GM21381 (cell line): ENCODE measurements at regions not wholly inside any gene's neighbourhood (a gene's known extent, or its start where the extent isn't known, plus 50 kb on each side); places are given as distances from the start of the nearest gene placed in this dataset.
"Not testable (repeated sequence)": the region's sequence is repeated elsewhere in the genome, so short reads cannot be mapped to it uniquely, and the experiment has no call there.

ENCODE experiments used
- ATAC-seq: cut with Tn5 transposase; IDR thresholded peaks from one replicate; pipeline ENCODE4 v1.9.1; 2021; ENCODE audit warnings: mild to moderate bottlenecking, moderate library complexity; ENCODE audit not compliant: unreplicated experiment

- no peak for ATAC-seq
Measured at GRCh38 chr9:82052081-82052480, 63.5 kb downstream of the SPATA31D1 start.

DNA sequence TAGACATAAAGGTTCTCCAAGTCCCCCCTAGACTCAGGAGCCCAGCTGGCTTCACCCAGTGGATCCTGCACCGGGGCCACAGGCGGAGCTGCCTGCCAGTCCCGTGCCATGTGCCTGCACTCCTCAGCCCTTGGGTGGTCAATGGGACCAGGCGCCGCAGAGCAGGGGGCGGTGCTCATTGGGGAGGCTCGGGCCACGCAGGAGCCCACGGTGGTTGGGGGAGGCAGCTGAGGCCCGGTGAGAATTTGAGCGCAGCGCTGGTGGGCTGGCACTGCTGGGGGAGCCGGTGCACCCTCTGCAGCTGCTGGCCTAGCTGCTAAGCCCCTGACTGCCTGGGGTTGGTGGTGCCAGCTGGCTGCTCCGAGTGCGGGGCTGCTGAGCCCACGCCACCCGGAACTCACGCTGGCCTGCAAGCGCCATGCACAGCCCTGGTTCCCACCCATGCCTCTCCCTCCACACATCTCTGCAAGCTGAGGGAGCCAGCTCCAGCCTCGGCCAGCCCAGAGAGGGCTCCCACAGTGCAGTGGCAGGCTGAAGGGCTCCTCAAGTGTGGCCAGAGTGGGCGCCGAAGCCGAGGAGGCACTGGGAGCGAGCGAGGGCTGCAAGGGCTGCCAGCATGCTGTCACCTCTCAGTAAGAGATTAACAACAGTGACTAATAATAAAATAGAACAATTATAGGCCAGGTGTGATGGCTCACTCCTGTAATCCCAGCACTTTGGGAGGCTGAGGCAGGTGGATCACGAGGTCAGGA, 65.9 kb downstream of the SPATA31D1 start:
- no peak for ATAC-seq

GRCh38 chr9:82057805-82058204, 69.2 kb downstream of the SPATA31D1 start:
- ATAC-seq = no peak

- ATAC-seq = not testable (repeated sequence)
Measured at GRCh38 chr9:82061801-82062200, 73.2 kb downstream of the SPATA31D1 start.

GRCh38 chr9:82062245-82062644, 73.7 kb downstream of the SPATA31D1 start:
- no peak for ATAC-seq

DNA sequence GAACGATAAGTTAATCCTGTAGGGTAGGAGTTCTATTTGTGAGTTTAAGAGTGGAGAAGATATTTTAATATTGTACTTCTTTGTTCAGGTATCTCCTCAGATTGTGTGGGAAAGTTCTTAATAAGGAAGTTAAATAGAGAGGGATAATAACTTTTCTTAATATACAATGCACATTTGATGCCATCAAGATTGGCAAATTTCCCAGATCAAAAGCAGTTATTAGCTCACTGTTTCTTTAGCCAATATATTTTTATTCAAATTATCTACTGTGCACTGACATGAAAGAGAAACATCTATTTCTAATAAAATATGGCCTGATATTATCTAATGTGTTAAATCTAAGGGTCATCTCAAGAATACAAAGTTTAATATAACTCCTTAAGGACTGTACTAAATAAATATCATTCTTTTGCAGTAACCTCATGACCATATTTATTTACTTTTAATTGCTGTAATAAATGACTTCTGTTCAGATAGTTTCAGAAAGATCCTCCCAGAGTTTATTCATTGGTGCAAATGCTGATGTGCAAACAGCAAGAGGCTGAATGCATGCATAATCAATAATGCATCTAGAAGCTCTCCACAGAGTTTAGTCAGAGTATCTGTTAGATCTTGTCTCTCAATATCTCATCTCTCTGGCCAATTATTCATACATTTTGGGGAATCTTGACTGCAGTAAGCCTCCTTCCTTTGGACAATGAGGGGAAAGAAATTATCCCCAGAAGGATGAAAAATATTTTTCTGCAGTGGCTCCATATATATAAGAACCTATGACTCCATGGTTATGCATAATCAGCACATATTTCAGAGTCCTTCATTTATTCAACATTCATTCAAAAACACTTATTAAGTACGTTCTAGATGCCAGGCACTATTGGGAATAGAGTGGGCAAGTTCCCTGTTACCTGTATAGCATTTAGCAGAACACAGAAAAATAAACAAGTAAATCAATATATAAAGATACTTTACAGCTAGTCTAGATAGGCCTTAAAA, 85.3 kb downstream of the SPATA31D1 start:
- no peak for ATAC-seq

DNA sequence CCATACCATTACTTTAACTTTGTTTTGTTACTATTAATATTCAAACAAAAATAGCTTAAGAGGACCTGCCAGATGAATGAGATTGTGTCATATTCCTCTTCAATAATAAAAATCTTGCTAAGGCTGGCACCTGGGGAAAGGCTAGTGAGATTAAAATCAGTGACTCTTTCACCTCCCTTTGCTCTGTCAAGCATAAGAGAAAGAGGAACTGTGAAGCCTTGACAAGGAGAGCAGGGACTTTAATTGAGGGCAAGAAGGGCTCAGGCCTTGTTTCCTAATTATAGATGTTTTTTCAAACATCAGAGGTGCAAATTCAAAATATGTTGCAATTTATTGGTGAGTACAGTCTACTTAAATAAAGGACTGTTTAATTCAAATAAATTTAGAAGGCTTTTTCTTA, 91.7 kb downstream of the SPATA31D1 start:
- ATAC-seq = no peak

DNA sequence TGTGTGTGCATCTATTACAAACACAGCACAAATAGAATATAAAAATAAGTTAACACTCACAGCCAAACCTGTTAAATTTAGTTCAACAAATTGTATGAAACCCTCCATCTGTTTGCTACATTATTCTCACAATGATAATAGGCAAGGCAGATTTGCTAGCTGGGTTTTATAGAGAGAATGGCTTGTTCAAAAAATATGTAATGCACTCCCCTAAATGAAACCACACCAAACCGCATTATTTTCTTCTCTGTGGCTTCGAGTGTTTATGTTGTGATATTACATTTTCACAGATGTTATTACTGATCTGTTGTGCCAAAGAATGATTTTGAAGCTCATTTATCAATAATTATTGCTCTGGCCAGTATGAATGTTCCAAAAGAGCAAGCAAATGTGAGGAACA, 92.9 kb downstream of the SPATA31D1 start:
- ATAC-seq = no peak

DNA sequence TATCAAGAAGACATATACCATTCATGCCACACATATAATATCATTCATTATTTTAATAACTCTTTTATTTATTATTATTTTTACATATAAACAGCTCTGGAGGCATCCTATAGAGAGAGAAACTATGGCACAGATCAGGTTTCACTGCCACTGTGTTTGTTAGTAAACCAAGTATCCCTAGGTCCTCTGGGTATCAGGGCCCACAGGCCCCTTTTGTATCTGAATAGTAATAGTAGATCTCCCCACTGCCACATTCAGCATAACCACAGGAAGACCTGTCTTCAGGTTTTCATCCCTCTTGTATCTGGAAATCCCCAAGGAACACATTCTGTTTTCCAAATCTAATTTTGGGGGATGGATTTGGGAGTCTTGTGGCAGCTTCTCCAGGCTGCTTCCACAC, 94.0 kb downstream of the SPATA31D1 start:
- no peak for ATAC-seq

DNA sequence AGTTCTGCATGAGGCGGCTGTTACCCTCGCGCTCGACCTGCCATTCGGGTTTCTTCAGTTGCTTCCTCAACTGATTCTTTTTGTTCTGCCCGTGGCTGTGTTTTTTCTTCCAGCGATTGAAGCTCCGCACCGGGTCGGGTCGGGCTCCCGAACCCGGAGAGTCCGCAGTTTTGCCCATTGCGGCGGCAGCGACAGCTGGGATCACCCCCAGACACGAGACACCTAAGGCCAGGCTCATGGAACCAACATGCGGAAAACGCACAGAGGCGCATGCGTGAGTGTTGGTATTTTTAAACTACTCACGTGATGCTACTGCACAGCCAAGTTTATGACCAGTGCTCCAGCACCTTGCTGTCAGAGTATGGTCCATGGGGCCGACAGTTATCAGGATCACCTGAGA, 100.0 kb downstream of the SPATA31D1 start:
- ATAC-seq = no peak

DNA sequence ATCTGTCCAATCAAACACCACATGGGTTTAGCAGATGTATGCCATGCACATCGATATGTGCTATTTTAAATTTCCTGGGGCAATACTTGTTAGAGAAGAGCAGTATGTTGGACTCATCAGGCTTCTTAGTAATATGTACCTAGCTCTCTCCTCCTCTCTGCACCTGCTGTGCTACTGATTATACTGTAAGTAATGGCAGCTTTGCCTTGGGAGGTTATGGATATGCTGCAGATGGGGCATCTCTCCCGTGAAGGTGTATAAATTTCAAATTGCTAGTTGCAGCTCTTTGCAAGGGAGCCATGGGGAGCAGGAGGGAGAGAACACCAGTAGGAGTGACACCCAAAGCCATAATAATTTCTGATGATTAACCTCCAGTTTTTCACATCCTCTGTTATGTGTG, 101.5 kb downstream of the SPATA31D1 start:
- ATAC-seq = no peak

DNA sequence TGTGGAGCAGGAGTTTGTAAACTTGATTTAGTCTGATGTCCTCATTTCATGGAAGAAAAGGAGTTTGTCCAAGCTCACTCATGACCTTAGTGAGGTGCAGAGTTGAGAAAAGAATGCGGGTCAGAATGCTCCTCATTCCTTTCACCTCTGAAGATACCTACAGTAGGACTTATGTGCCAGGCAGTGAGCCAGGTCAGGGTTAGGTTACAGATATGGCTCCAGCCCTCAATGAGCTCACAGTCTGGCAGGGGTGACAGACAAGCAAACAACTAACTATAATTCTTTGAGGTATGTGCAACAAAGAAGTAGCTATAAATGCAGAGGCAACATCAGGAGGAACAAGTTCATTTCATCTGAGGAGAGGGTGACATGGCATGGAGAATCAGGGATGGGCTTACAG, 102.5 kb downstream of the SPATA31D1 start:
- no peak for ATAC-seq

DNA sequence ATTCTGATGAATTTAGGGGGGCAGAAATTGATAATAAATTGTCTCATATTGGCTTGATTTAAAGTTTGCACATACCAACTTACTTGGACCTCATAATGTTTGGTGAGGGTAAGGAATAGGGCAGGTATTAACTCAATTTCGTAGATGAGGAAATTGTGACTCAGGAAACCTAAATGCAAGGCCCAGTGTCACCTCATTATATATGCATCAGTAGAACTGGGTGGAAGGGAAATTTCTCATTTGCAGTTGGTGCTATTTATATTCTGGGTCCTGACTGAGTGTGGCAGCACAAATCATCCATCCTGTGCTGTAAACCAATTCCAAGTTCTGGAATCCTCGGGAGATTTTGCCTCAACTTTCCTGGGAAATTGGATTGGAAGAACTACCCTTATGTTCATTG, 103.0 kb downstream of the SPATA31D1 start:
- no peak for ATAC-seq

DNA sequence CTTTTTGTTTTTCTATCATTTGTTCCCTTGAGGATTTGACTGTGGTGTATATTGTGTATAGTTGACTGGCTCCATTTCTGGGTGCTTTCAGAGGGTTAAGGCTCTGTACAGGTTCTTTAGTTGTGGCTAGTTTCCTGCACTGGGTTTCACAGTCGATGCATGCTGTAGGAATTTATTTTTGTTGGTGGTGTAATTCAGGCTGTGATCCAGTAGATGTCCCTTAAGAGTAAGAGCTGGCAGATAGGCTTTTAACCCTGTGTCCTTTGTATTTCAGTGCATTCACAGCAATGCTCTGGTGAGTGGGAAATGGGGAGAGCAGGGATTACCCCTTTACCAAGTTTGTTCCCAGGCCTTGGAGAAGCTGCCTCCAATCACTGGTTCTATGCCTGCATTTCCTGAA, 112.9 kb downstream of the SPATA31D1 start:
- no peak for ATAC-seq

DNA sequence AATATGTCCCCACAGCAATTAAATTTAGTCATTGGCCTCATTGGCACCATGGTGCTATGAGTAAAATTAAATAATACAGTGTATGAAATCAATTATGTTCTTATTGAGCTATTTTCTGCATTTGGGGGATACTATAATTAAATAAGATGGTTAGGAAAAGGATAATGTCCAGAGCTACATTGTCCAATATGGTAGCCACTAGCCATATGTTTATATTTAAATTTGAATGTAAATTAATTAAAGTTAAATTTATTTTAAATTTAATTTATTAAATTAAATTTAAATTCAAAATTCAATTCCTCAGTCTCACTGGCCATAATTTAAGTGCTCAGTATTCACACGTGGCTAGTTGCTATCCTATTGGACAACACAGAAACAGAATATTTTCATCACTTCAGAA, 115.7 kb downstream of the SPATA31D1 start:
- no peak for ATAC-seq

DNA sequence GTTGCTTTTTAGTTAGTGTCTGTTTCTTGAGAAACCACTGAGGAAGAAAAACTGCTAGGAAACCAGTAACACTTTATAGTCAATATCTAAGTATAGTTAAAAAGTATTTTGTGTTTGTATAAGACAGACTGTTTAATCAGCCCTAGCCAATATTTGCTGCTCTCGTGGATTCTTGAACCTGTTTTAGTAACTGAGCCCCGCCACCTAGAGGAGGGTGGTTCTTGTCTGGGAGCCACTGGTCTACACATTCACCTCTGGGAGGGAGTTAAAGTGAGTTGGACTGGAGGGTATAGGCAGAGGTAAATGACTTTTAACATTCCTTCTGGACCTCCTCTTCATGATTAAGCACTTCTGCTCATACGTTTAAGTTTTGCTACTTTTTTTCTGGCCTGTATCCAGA, 117.2 kb downstream of the SPATA31D1 start:
- no peak for ATAC-seq

DNA sequence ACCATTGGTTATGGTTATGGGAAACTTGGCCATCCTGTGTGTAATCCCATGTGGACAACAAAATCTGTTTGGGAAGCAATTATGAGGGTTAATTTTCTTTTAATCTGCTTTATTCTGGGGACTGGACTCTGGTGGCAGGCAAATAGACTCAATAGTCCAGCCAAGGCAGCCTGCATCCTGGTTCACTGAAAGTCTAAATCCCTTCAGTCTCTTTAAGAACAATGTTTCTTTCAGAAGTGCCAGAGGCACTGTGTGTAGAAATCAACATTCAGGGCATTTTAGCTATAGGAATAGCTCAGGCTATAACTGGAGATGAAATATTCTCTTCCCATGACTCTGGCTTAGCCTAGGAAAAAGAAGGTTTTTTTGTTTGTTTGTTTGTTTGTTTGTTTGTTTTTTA, 118.0 kb downstream of the SPATA31D1 start:
- no peak for ATAC-seq

DNA sequence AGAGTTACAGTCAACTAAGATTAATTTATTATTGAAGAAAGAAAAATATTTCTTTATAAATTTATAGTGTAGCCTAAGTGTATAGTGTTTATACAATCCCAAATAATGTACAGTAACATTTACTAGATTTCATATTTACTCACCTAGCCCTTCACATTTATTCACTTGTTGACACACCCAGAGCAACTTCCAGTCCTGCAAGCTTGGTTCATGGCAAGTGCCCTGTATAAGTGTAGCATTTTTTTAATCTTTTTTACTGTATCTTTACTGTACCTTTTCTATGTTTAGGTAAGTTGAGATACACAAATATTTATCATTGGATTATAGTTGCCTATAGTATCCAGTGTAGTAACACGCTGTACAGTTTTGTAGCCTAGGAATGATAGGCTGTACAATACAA, 119.9 kb downstream of the SPATA31D1 start:
- no peak for ATAC-seq

GRCh38 chr9:82108941-82109340, 120.4 kb downstream of the SPATA31D1 start:
- ATAC-seq = no peak

DNA sequence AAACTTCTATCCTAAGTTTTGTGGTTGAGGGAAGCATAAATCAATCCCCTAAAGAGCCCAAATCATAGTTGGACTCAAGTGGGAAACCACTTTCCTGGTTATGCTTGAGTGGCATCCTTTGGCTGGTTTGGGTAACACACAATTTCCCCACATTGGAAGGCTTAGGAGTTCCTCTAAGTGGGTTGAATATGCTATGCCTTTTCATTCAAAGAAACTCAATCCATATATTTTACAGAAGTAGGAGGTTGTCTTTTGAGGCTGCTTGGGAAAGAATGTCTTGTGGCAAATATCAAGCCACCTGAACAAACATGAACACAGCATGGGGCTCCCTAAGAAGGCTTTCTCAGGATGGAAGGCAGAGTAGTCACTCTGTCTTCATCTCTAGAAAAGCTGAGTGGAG, 121.1 kb downstream of the SPATA31D1 start:
- ATAC-seq = no peak

- no peak for ATAC-seq
Measured at GRCh38 chr9:82110881-82111280, 122.3 kb downstream of the SPATA31D1 start.

DNA sequence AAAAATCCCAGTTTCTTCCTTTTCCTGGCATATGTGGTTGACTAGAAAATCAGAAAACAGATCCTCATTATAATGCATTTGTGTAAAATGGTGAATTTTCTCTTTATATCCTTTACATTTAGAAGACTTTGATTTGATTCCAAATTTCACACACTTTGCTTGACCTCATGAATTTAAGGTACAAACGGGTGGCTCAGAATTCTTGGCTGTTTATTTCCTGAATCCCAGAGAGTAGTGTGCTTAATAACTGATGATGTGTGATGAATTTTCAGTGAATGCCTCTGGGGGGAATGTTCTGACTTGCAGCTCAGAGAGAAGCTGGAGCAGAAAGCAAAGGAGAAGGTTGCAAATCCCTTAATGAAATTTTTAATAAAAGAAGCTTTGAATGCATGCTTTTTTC, 126.8 kb downstream of the SPATA31D1 start:
- ATAC-seq = no peak
